ENCODE measurements at regions not wholly inside any gene's neighbourhood (a gene's known extent, or its start where the extent isn't known, plus 50 kb on each side); places are given as distances from the start of the nearest gene placed in this dataset.

- TF ChIP-seq CTCF (IDR thresholded peaks at IDR 0.05; ENCODE audit: low read depth, low read length) = no peak
- DNase-seq (ENCODE audit: low read depth in 1 of 2, low spot score in 1 of 2) = no peak
These were observed 60.1 kb upstream of the ELOVL5 start for GRCh38 chr6:53408826-53409225.

GRCh38 chr6:53399027-53399344, 50.2 kb upstream of the ELOVL5 start:
- TF ChIP-seq CTCF (IDR thresholded peaks at IDR 0.05; ENCODE audit: low read depth, low read length) = no peak

More at GRCh38 chr6:53408826-53409225, 60.1 kb upstream of the ELOVL5 start:
- Histone ChIP-seq H3K27me3 (no peaks in the 10 kb centered on the region), H3K9me3 (ENCODE audit: low read depth) (no peaks in the 10 kb centered on the region), H3K4me3 (no peak overlapping the region), H3K27ac (no peak overlapping the region), H3K36me3 (no peaks in the 10 kb centered on the region), H3K4me1 (ENCODE audit: low read depth) (no peaks in the 10 kb centered on the region)

DNA sequence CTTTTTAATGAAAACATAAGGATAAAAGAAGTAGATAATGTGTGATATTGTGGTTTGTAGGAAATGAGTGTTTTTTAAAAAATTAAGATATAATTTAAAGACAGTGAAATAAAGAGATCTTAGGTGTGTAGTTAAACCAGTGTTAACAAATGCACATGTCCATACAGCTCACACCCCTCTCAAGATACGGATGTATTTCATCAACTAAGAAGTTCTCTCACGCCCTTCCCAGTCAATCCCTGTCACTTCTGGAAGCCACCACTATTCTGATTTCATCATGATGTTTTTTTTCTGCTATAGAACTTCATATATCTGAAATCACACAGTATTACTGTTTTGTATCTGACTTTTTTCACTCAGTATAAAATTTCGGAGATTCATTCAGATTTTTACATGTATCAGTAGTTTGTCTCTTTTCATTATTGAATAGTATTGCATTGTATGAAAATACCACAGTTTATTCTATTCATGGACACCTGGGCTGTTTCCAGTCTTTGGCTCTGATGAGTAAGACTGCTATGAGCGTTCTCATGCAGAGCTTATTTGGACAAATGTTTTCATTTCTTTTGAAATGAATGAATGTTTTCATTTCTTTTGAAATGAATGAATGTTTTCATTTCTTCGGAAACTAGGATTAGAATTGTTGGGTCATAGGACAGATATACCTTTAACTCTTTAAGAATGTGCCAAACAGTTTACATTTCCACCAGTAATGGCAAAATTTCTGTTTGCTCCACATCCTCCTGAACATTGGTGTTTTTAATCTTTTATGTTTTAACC, 49.7 kb upstream of the ELOVL5 start:
- H3K36me3 ChIP-seq = no peaks in the 10 kb centered on the region
- no peak overlapping the region for H3K4me3 ChIP-seq
- H3K27ac ChIP-seq = no peak overlapping the region
- H3K9me3 ChIP-seq (ENCODE audit: low read depth) = no peaks in the 10 kb centered on the region
- TF ChIP-seq CTCF (IDR thresholded peaks at IDR 0.05; ENCODE audit: low read depth, low read length) = no peak
- no peaks in the 10 kb centered on the region for H3K27me3 ChIP-seq
- H3K4me1 ChIP-seq (ENCODE audit: low read depth) = no peaks in the 10 kb centered on the region
- no peak for DNase-seq (ENCODE audit: low read depth in 1 of 2, low spot score in 1 of 2)

More at GRCh38 chr6:53399027-53399344, 50.2 kb upstream of the ELOVL5 start:
- Histone ChIP-seq H3K9me3 (ENCODE audit: low read depth) (no peaks in the 10 kb centered on the region), H3K4me3 (no peak overlapping the region), H3K27me3 (no peaks in the 10 kb centered on the region), H3K4me1 (ENCODE audit: low read depth) (no peaks in the 10 kb centered on the region), H3K27ac (no peak overlapping the region), H3K36me3 (no peaks in the 10 kb centered on the region)
- no peak for DNase-seq (ENCODE audit: low read depth in 1 of 2, low spot score in 1 of 2)

All from cardiac muscle cell (in vitro differentiated cells and primary cell).